GM21367 (cell line): ENCODE measurements at regions not wholly inside any gene's neighbourhood (a gene's known extent, or its start where the extent isn't known, plus 50 kb on each side); places are given as distances from the start of the nearest gene placed in this dataset.
"Not testable (repeated sequence)": the region's sequence is repeated elsewhere in the genome, so short reads cannot be mapped to it uniquely, and the experiment has no call there.

Source experiments
- ATAC-seq: cut with Tn5 transposase; IDR thresholded peaks from one replicate; pipeline ENCODE4 v1.9.1; 2021; ENCODE audit not compliant: unreplicated experiment

- no peak for ATAC-seq
These were observed 87.9 kb upstream of the NPSR1 start for GRCh38 chr7:34569975-34570699.

GRCh38 chr7:34575006-34575405 lies 83.0 kb upstream of the NPSR1 start:
- no peak for ATAC-seq

- not testable (repeated sequence) for ATAC-seq
These were observed 80.1 kb upstream of the NPSR1 start for GRCh38 chr7:34577934-34578333.

GRCh38 chr7:34581698-34582097 lies 76.3 kb upstream of the NPSR1 start:
- ATAC-seq: not testable (repeated sequence)

DNA sequence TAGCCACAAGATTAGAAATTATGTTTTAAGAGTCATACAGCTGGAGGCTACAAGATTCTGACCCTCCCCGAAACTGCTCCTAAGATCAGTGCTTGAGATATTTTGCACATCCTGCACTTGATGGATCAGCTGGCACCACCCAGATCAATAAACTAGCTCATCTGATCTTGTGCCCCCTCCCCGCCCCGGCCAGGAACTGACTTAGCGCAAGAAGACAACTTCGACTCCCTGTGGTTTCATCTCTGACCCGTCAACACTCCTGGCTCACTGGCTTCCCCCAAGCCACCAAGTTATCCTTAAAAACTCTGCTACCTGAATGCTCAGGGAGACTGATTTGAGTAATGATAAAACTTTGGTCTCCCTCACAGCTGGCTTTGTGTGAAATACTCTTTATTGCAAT lies 73.5 kb upstream of the NPSR1 start:
- no peak for ATAC-seq

GRCh38 chr7:34596887-34597286 lies 61.1 kb upstream of the NPSR1 start:
- no peak for ATAC-seq

GRCh38 chr7:34603711-34604444 lies 54.1 kb upstream of the NPSR1 start:
- no peak for ATAC-seq
